H1 (cell line): ENCODE measurements at regions not wholly inside any gene's neighbourhood (a gene's known extent, or its start where the extent isn't known, plus 50 kb on each side); places are given as distances from the start of the nearest gene placed in this dataset.

Experiments used
- CTCF ChIA-PET: fragments of 300-600 bp; sonication (Branson Sonifier 250); formaldehyde crosslinking; loops from one replicate; lab custom pipeline; 2021; ENCODE audit not compliant: partially characterized antibody; lab: Charles Lee
- POLR2A ChIA-PET: fragments of 300-600 bp; sonication (Branson Sonifier 250); formaldehyde crosslinking; loops from one replicate; lab custom pipeline; 2021; ENCODE audit warnings: inconsistent platforms; ENCODE audit not compliant: partially characterized antibody; lab: Charles Lee
- DNase-seq, 2 experiments: peaks; one replicate each; pipeline versions ENCODE4 v3.0.0 to v3.0.0-alpha.2; 2010 to 2022; ENCODE audit warnings: low spot score in 2 of 2, low read depth in 1 of 2, mixed read lengths in 1 of 2
- FAIRE-seq: peaks from 2 replicates; lab custom pipeline; 2011; peaks lifted over from hg19 to GRCh38; lab: Jason Lieb, UNC
- H2AFZ ChIP-seq: 2 replicates; pipeline ENCODE4 v1.8.1; 2012; ENCODE audit warnings: low read length, inconsistent platforms
- H2AK5ac ChIP-seq: 2 replicates; pipeline ENCODE4 v1.6.1; 2013; ENCODE audit warnings: low read depth, low read length
- H2BK120ac ChIP-seq: replicated peaks from 2 replicates; pipeline ENCODE3; 2013; ENCODE audit warnings: low read depth, low read length, inconsistent platforms
- H2BK12ac ChIP-seq: 2 replicates; pipeline ENCODE4 v1.6.1; 2013; ENCODE audit warnings: low read depth, low read length
- H2BK15ac ChIP-seq: 2 replicates; pipeline ENCODE4 v1.6.1; 2013; ENCODE audit warnings: low read length
- H2BK20ac ChIP-seq: 2 replicates; pipeline ENCODE4 v1.6.1; 2013; ENCODE audit warnings: low read length
- H2BK5ac ChIP-seq: 2 replicates; pipeline ENCODE4 v1.6.1; 2013; ENCODE audit warnings: low read depth, low read length
- H3K14ac ChIP-seq: 2 replicates; pipeline ENCODE4 v1.6.1; 2013; ENCODE audit warnings: inconsistent platforms; ENCODE audit not compliant: insufficient read length
- H3K18ac ChIP-seq: 2 replicates; pipeline ENCODE4 v1.6.1; 2013; ENCODE audit warnings: low read length; ENCODE audit errors: extremely low read depth
- H3K23ac ChIP-seq: 2 replicates; pipeline ENCODE4 v1.6.1; 2013; ENCODE audit warnings: inconsistent platforms; ENCODE audit not compliant: insufficient read length
- H3K23me2 ChIP-seq: 2 replicates; pipeline ENCODE4 v1.6.1; 2013; ENCODE audit warnings: low read depth, low read length
- H3K27ac ChIP-seq: 2 replicates; pipeline ENCODE4 v1.6.1; 2011; ENCODE audit warnings: low read depth, low read length, inconsistent platforms
- H3K27me3 ChIP-seq, 4 experiments: replicated peaks in 1 of 4; 1 replicate in 1 of 4; 2 replicates in 3 of 4; pipeline versions ENCODE4 v1.6.1 to v1.8.1; 2011 to 2013; ENCODE audit warnings: low read length in 3 of 4, mild to moderate bottlenecking in 3 of 4, inconsistent platforms in 2 of 4, mixed read lengths in 2 of 4, moderate library complexity in 1 of 4; ENCODE audit not compliant: control insufficient read depth in 3 of 4, insufficient read depth in 3 of 4; ENCODE audit errors: extremely low read depth in 1 of 4
- H3K36me3 ChIP-seq, 4 experiments: 2 replicates each; pipeline versions ENCODE4 v1.6.1 to v1.8.1; 2011 to 2013; ENCODE audit warnings: mild to moderate bottlenecking in 4 of 4, low read length in 3 of 4, moderate library complexity in 2 of 4, control low read depth in 1 of 4, inconsistent platforms in 1 of 4; ENCODE audit not compliant: insufficient read depth in 4 of 4, control insufficient read depth in 2 of 4
- H3K4ac ChIP-seq: replicated peaks from 2 replicates; pipeline ENCODE3; 2013; ENCODE audit warnings: low read length, low read depth, mixed read lengths, inconsistent platforms; ENCODE audit not compliant: insufficient read length
- H3K4me1 ChIP-seq, 4 experiments: replicated peaks in 1 of 4; 1 replicate in 1 of 4; 2 replicates in 3 of 4; pipeline versions ENCODE4 v1.6.1 to v1.8.1; 2011 to 2013; ENCODE audit warnings: low read length in 3 of 4, inconsistent platforms in 2 of 4, mixed read lengths in 1 of 4; ENCODE audit not compliant: insufficient read depth in 4 of 4, control insufficient read depth in 3 of 4
- H3K4me2 ChIP-seq, 2 experiments: 2 replicates each; pipeline versions ENCODE4 v1.6.1 to v1.8.1; 2011 to 2013; ENCODE audit warnings: low read depth in 2 of 2, low read length in 2 of 2, control low read depth in 1 of 2, inconsistent platforms in 1 of 2, mild to moderate bottlenecking in 1 of 2; ENCODE audit not compliant: insufficient read depth in 1 of 2
- H3K4me3 ChIP-seq, 4 experiments: fragments of 200-600, 300-600 bp in 1 of 4; sonication (generic), shearing (Covaris generic), sonication (Bioruptor Twin) in 1 of 4; 2 replicates each; pipeline versions ENCODE4 v1.5.1 to v1.8.1; 2011 to 2016; ENCODE audit warnings: low read length in 4 of 4, low read depth in 3 of 4, control low read depth in 2 of 4, inconsistent platforms in 2 of 4, mild to moderate bottlenecking in 2 of 4, mixed read lengths in 1 of 4, moderate library complexity in 1 of 4; ENCODE audit not compliant: insufficient read depth in 2 of 4; ENCODE audit errors: extremely low read depth in 1 of 4
- H3K56ac ChIP-seq: replicated peaks from 2 replicates; pipeline ENCODE3; 2013; ENCODE audit warnings: low read depth, mild to moderate bottlenecking, mixed read lengths, low read length, inconsistent platforms; ENCODE audit not compliant: insufficient read length
- H3K79me1 ChIP-seq: 2 replicates; pipeline ENCODE4 v1.6.1; 2013; ENCODE audit warnings: low read depth, low read length, control low read depth
- H3K79me2 ChIP-seq, 2 experiments: 2 replicates each; pipeline versions ENCODE4 v1.6.1 to v1.8.1; 2012 to 2013; ENCODE audit warnings: low read length in 2 of 2, mild to moderate bottlenecking in 2 of 2, inconsistent platforms in 1 of 2; ENCODE audit not compliant: insufficient read depth in 2 of 2, control insufficient read depth in 1 of 2
- H3K9ac ChIP-seq, 4 experiments: replicated peaks in 1 of 4; 1 replicate in 1 of 4; 2 replicates in 3 of 4; pipeline versions ENCODE4 v1.6.1 to v1.8.1; 2011 to 2013; ENCODE audit warnings: low read depth in 3 of 4, low read length in 3 of 4, control low read depth in 2 of 4, mild to moderate bottlenecking in 2 of 4, moderate library complexity in 2 of 4, inconsistent platforms in 1 of 4; ENCODE audit errors: extremely low read depth in 1 of 4
- H3K9me3 ChIP-seq, 2 experiments: 2 replicates each; pipeline versions ENCODE4 v1.6.1 to v1.8.1; 2012 to 2013; ENCODE audit warnings: mild to moderate bottlenecking in 2 of 2, moderate library complexity in 2 of 2, control low read depth in 1 of 2, inconsistent platforms in 1 of 2, low read depth in 1 of 2, low read length in 1 of 2, mixed read lengths in 1 of 2; ENCODE audit not compliant: insufficient read depth in 2 of 2
- H4K20me1 ChIP-seq, 2 experiments: replicated peaks in 1 of 2; 2 replicates each; pipeline versions ENCODE3 to v1.8.1; 2011 to 2013; ENCODE audit warnings: inconsistent platforms in 2 of 2, low read length in 2 of 2, mild to moderate bottlenecking in 1 of 2; ENCODE audit not compliant: insufficient read depth in 2 of 2, control insufficient read depth in 1 of 2
- H4K5ac ChIP-seq: 2 replicates; pipeline ENCODE4 v1.6.1; 2013; ENCODE audit warnings: low read length, low read depth, mixed read lengths, inconsistent platforms; ENCODE audit not compliant: insufficient read length
- H4K8ac ChIP-seq: 2 replicates; pipeline ENCODE4 v1.8.0; 2013; ENCODE audit warnings: mild to moderate bottlenecking, moderate library complexity, low read length, inconsistent platforms; ENCODE audit not compliant: insufficient read depth; ENCODE audit errors: extremely low read depth
- H4K91ac ChIP-seq: replicated peaks from 2 replicates; pipeline ENCODE3; 2013; ENCODE audit warnings: low read length, mixed read lengths, inconsistent platforms; ENCODE audit not compliant: insufficient read length
- BACH1 ChIP-seq: IDR thresholded peaks from 2 replicates; pipeline ENCODE4 v1.6.1; 2012; ENCODE audit warnings: low read length, improper control_type of control experiment
- BRCA1 ChIP-seq: IDR thresholded peaks from 2 replicates; pipeline ENCODE4 v1.6.1; 2012; ENCODE audit warnings: low read depth, low read length, improper control_type of control experiment
- CEBPB ChIP-seq: IDR thresholded peaks from 2 replicates; pipeline ENCODE4 v1.6.1; 2012; ENCODE audit warnings: low read depth, low read length
- E2F6 ChIP-seq: IDR thresholded peaks from 2 replicates; pipeline ENCODE4 v1.6.1; 2012; ENCODE audit warnings: inconsistent platforms
- EGR1 ChIP-seq: IDR thresholded peaks from 2 replicates; pipeline ENCODE4 v1.6.1; 2011; ENCODE audit warnings: low read depth, low read length, borderline replicate concordance
- GTF2F1 ChIP-seq: IDR thresholded peaks from 2 replicates; pipeline ENCODE4 v1.6.1; 2012; ENCODE audit warnings: low read depth, low read length, improper control_type of control experiment, borderline replicate concordance
- HDAC6 ChIP-seq: IDR thresholded peaks from one replicate; pipeline ENCODE4 v1.7.1; 2012; ENCODE audit warnings: low read depth, mild to moderate bottlenecking, inconsistent platforms, low read length, moderate library complexity
- JUND ChIP-seq: IDR thresholded peaks from 2 replicates; pipeline ENCODE4 v1.6.1; 2011; ENCODE audit warnings: mild to moderate bottlenecking, improper control_type of control experiment, low read length
- KDM5A ChIP-seq: fragments of 200-600 bp; IDR thresholded peaks from 2 replicates; pipeline ENCODE4 v1.7.1; 2012; ENCODE audit warnings: mild to moderate bottlenecking, low read length, inconsistent platforms, mixed read lengths
- PHF8 ChIP-seq: fragments of 200-600 bp; sonication (generic); conservative IDR thresholded peaks from 2 replicates; pipeline ENCODE4 v1.7.1; 2012; ENCODE audit warnings: low read depth, mild to moderate bottlenecking, inconsistent platforms, low read length, moderate library complexity
- POLR2AphosphoS5 ChIP-seq: IDR thresholded peaks from 2 replicates; pipeline ENCODE4 v1.6.1; 2011; ENCODE audit warnings: low read depth, low read length
- RFX5 ChIP-seq: IDR thresholded peaks from 2 replicates; pipeline ENCODE4 v1.6.1; 2011; ENCODE audit warnings: low read depth, low read length, improper control_type of control experiment, borderline replicate concordance
- SP1 ChIP-seq: IDR thresholded peaks from 2 replicates; pipeline ENCODE4 v1.6.1; 2011; ENCODE audit warnings: low read depth, low read length
- SRF ChIP-seq: IDR thresholded peaks from 2 replicates; pipeline ENCODE4 v1.6.1; 2011; ENCODE audit warnings: mild to moderate bottlenecking, low read depth, low read length, moderate library complexity
- TEAD4 ChIP-seq: IDR thresholded peaks from 2 replicates; pipeline ENCODE4 v1.6.1; 2012; ENCODE audit warnings: low read depth, low read length, inconsistent platforms, mixed read lengths
- YY1 ChIP-seq: IDR thresholded peaks from 2 replicates; pipeline ENCODE4 v1.6.1; 2011; ENCODE audit warnings: low read depth, mild to moderate bottlenecking, low read length
- WGBS, 2 experiments: shearing (Covaris generic) in 1 of 2; methylation state at CpG; one replicate each; pipeline versions ENCODE4 v1.1.6 to v1.1.7; 2013 to 2015; ENCODE audit warnings: low lambda C conversion rate in 2 of 2, mixed read lengths in 2 of 2, inconsistent platforms in 1 of 2, low coverage in 1 of 2, missing lambda C conversion rate in 1 of 2; ENCODE audit not compliant: insufficient replicate concordance in 2 of 2, insufficient coverage in 1 of 2, insufficient read length in 1 of 2; ENCODE audit errors: extremely low coverage in 1 of 2, missing lambda C conversion rate in 1 of 2; 5-methylcytosine and 5-hydroxymethylcytosine counted together

GRCh38 chr6:14702678-14703077 lies 543.2 kb upstream of the JARID2 start:
- no peak overlapping the region for H2BK20ac ChIP-seq
- TF ChIP-seq JUND (no peak), YY1 (no peak), PHF8 (no peak), HDAC6 (no peak), KDM5A (no peak), POLR2AphosphoS5 (no peak), GTF2F1 (no peak), E2F6 (no peak), BACH1 (no peak), TEAD4 (no peak), BRCA1 (no peak), RFX5 (no peak), CEBPB (no peak), SRF (no peak), EGR1 (no peak), SP1 (no peak)

More at GRCh38 chr6:14702678-14703077, 543.2 kb upstream of the JARID2 start:
- no peak overlapping the region for H3K18ac ChIP-seq
- H3K79me2 ChIP-seq: no peaks in the 10 kb centered on the region
- no peak overlapping the region for H2BK15ac ChIP-seq
- H3K4me3 ChIP-seq: no peak overlapping the region
- H3K23me2 ChIP-seq: no peaks in the 10 kb centered on the region
- H4K8ac ChIP-seq: no peak overlapping the region
- no peak overlapping the region for H2BK5ac ChIP-seq
- H3K79me1 ChIP-seq: no peaks in the 10 kb centered on the region
- no peak overlapping the region for H4K91ac ChIP-seq
- 91% methylated on average over 5 of the region's 5 CpGs; no CpG with 5 or more reads in 1 of the 2 experiments for WGBS, 2 experiments
- H3K36me3 ChIP-seq: no peaks in the 10 kb centered on the region
- no peak overlapping the region for H2BK120ac ChIP-seq
- FAIRE-seq (no peak), DNase-seq (no peak)
- no peak overlapping the region for H3K56ac ChIP-seq
- H3K14ac ChIP-seq: no peak overlapping the region
- peaks cover 0 to 3% of the 10 kb centered on the region in 2 experiments; a peak in 1 of 4 replicates for H3K9me3 ChIP-seq
- H2AFZ ChIP-seq: no peak overlapping the region
- ChIA-PET CTCF (interaction anchor here (0.8 to 1.6 kb wide), 2 partner anchors 27 to 485 kb away, joined by 3 to 4 read pairs; no protein-coding TSS in a partner anchor), POLR2A (no interaction called here)
- H3K9ac ChIP-seq: no peak overlapping the region
- no peak overlapping the region for H2BK12ac ChIP-seq
- H3K4ac ChIP-seq: no peak overlapping the region
- no peak overlapping the region for H4K5ac ChIP-seq
- peaks cover 0 to 3% (median 0%) of the 10 kb centered on the region in 4 experiments; a peak in 1 of 7 replicates for H3K4me1 ChIP-seq
- H4K20me1 ChIP-seq: no peaks in the 10 kb centered on the region
- H2AK5ac ChIP-seq: no peak overlapping the region
- no peak overlapping the region for H3K23ac ChIP-seq
- no peaks in the 10 kb centered on the region for H3K27me3 ChIP-seq
- no peak overlapping the region for H3K4me2 ChIP-seq
- H3K27ac ChIP-seq: no peak overlapping the region
